HG03439 (cell line): ENCODE measurements at regions not wholly inside any gene's neighbourhood (a gene's known extent, or its start where the extent isn't known, plus 50 kb on each side); places are given as distances from the start of the nearest gene placed in this dataset.
A peak's percentile ranks its signal among the peaks of the same experiment; 100 is the strongest.
"Not testable (repeated sequence)": the region's sequence is repeated elsewhere in the genome, so short reads cannot be mapped to it uniquely, and the experiment has no call there.

Source experiments
- ATAC-seq: cut with Tn5 transposase; IDR thresholded peaks from one replicate; pipeline ENCODE4 v1.9.1; 2021; ENCODE audit warnings: mild to moderate bottlenecking, moderate library complexity; ENCODE audit not compliant: unreplicated experiment

DNA sequence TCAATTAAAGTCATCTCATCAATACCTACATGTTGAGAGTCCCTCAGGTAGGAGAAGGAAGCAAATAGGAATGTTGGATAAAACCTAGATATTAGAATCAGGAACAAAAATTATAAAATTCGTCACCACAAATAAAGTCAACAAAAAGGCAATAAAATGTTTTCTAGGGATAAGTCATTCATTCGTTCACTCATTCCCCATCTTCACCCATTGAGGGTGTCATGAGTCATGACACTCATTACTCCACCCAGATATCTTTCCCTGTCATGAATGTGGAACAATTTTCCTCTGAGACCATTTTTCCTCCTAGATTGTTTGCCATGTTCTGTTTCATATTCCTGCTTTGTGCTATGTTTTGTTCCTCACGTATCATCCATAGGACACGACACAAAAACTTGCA, 50.9 kb upstream of the OLIG3 start:
- no peak for ATAC-seq

DNA sequence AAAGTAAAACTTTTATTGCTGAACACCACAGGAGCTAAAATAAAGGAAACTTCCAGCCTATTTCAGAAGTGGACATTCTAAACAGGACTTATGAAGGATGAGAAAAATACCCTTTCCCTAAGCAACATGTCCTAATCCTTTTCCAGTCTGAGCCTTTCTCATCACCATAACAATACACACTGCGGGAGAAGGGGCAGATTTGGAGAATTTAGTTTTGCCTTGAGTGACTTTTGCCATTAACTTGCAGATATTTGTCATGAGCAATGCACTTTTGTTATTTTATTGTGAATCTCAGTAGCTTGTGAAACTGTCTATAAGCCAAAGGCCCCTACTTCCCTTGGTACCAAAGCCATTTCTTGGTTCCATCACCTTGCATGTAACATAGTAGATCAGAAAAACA, 53.0 kb upstream of the OLIG3 start:
- ATAC-seq: no peak

DNA sequence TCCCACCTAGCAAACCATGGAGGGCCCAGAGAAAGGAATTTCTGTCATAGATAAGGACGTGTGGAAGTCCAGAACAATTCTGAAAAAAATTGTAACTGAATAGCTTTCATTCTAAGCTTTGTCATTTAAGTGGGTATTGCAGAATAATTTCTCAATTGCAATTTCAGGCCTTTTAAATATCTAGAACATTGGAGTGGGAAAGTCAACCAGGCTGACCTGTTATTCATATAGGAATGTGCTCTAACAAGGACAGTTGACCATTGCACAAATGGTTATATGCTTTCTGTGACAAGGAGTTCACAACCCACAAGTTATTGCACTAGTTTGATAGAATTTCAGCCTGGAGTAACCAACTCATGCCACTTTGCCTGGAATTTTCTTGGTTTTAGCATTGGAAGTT, 53.4 kb upstream of the OLIG3 start:
- ATAC-seq: no peak

DNA sequence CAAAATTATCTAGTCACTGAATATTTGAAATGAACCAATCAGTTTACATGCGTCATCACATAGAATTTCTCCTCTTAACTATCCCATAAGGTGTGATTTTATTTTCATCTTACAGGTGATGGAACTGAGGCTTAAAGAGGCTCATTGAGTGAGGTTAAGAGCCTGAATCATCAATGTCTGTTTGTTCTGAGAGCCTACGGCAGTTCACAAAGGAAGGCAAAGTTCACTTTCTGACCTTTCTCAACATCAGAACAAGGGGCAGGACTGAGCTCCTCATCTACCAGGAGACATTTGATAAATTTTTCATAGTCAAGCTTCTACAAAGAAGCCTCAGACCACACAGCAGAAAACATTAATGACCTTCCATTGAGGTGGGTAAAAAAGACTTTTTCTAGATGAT, 54.9 kb upstream of the OLIG3 start:
- no peak for ATAC-seq

DNA sequence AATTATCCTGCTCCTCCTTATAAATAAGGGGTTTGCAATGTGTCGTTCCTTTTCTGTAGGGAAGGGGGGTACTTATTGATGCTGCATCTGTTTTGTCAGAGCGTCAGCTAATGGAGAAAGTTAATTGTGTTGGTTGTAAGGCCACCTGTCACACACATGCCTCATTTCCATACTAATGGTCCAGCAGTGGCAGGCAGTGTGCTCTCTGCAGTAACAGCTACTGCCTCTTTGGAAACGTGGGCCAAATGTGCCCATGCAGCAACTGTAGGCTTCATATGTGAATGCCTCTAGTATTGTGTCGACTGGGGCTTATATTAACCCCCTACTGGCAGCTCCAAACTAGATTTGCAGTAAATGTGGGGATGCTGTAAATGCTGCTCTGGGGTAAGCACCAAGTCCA, 56.3 kb upstream of the OLIG3 start:
- ATAC-seq: no peak

DNA sequence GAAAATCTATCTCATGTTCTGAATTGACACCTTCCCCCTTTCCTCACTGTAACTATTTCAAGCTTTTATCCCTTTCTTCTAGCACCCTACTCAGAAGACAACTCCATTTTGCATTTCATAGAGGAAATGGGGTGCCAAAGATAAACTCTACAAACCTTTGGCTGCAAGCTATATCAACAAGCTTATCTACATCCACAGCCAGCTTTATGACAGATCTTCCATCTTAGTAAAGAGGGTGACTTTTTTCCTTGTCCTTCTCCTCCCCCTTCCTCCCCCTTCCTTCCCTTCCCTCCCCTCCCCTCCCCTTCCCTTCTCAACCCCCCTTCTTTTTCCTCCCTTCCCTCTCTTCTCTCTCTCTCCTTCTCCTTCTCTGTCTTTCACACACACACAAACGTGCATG, 58.0 kb upstream of the OLIG3 start:
- ATAC-seq: no peak

DNA sequence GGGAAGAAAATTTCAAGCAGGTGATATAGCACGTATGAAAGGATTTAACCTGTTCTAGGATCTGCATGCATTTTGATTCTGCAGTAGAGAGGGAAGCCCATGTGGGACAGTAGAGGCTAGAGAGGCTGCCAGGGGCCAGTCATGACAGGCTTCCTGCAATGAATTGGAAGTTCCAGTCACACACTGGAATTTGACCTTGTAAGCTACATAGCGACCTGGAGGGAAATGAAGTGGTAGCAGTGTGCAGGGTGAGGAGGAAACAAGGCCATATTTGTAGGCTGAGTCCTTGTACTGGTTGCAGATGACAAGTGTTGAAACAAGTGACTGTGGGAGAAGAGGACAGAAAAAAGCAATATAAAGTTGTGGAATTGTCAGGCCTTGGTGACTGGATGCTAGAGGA, 58.6 kb upstream of the OLIG3 start:
- no peak for ATAC-seq

DNA sequence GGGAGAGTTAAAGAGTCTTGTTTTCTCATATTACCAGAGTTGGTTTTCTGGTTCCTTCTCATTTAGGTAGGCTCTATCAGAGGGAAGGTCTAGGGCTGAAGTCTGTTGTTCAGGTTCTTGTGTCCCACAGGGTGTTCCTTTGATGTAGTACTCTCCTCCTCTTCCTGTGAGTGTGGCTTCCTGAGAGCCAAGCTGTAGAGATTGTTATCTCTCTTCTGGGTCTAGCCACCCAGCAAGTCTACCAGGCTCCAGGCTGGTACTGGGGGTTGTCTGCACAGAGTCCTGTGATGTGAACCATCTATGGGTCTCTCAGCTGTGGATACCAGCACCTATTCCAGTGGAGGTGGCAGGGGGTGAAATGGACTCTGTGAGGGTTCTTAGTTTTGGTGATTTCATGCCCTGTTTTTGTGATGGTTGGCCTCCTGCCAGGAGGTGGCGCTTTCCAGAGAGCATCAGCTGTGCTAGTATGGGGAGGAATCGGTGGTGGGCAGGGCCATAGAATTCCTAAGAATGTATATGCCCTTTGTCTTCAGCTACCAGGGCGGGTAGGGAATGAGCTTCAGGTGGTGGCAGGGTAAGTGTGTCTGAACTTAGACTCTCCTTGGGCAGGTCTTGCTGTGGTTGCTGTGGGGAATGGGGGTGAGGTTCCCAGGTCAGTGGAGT, 65.5 kb upstream of the OLIG3 start:
- ATAC-seq: not testable (repeated sequence)

DNA sequence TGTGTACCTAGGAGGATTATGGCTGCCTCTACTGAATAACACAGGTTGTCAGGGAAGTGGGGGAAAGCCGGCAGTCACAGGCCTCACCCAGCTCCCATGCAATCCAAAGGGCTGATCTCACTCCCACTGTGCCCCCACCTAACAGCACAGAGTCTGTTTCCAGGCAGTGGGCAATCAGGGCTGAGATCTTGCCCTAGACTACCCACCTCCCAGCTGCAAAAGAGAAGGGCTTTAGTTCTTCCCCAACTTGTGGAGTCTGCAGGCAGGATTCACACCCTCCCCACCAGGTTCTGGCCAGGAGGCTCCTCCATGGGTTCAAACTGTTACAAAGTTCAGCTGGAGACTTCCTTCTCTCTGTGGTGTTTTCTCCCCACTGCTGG, 66.0 kb upstream of the OLIG3 start:
- no peak for ATAC-seq

DNA sequence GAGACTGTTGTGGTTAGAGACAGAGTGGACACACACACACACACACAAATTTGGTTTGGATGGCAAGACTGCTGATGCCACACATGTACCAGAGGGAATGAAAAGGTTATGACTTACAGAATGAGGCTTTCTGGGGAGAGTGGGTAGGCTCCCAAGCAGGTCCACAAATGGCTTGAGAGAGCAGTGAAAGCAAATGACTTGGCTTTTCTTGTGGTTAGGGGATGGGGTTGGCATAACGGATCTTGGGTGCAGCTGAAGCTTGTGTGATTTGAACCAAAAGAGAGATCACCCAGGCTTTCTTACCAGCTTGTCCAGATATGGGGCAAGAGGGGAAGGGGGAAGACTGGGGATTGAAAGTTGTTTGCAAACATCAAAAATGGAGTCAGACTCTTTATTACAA, 73.9 kb upstream of the OLIG3 start:
- no peak for ATAC-seq

DNA sequence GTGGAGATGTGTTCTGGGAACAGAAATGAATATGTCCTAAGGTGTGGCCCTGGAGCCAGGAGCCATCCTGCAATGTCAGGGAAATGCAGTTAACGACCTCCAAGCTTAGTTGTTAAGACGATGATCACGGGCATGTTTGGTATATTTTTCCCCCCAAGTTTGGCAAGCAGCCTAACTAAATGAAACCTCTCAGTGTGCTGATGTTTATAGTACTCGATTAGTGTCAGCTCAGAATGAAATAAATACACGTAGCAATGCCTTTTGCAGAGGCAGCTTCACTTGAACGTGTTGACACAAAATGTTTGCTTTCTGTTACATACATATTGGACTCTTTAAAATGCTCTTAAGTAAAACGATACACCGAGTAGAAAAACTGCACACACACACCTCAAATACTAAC, 76.2 kb upstream of the OLIG3 start:
- ATAC-seq: no peak

DNA sequence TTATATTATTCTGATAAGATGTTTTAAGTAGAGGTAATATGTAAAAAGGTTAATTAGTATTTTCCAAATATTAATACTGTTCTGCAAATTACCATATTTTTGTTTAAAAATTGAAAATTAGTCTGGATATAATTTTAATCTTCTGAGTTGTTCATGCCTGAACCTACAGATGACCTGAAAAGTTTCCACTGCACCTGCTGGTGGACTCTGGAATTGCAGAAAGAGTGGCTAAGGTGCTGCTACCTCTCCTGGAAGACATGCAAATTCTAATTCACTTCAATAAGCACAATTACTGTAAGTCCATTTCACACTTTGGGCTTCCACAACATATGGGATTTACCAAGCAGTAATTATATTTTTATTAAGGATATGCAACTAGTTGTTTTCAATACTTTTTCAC, 77.7 kb upstream of the OLIG3 start:
- ATAC-seq: peak; percentile 58

DNA sequence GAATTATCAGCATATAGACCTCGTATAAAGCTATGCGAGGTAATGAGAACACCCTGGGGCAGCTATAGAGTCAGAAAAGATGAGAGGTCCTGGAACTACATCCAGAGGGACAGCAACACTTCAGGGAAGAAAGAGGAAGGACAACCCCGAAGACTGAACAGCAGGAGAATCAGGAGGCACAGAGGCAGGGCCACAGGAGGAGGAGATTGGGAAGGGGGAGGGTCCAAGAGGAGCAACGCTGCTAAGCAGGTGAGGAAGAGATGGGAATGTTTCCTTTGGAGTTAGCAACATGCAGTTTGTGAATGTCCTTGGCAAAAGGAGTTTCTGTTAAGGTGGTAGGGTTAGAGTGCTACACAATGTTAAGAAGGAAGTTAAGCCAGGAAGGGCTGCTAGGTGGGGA, 79.5 kb upstream of the OLIG3 start:
- ATAC-seq: no peak

DNA sequence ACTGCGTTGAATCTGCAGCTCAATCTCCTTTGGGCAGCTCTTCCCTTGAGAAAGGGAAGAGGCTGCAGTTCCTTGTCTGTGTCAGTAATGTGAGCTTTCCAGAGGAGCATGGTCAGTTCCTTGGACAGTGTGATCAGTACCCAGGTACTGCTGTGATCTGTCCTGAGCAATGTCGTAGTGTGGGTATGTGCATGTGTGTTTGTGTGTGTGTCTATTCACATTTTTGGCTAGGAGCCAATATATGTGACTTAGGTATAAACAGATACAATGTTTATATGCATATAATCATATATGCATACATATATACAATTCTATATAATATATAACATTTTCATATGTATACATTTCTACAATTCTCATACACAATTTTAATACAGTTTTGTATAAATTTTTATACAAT, 85.4 kb upstream of the OLIG3 start:
- ATAC-seq: no peak

DNA sequence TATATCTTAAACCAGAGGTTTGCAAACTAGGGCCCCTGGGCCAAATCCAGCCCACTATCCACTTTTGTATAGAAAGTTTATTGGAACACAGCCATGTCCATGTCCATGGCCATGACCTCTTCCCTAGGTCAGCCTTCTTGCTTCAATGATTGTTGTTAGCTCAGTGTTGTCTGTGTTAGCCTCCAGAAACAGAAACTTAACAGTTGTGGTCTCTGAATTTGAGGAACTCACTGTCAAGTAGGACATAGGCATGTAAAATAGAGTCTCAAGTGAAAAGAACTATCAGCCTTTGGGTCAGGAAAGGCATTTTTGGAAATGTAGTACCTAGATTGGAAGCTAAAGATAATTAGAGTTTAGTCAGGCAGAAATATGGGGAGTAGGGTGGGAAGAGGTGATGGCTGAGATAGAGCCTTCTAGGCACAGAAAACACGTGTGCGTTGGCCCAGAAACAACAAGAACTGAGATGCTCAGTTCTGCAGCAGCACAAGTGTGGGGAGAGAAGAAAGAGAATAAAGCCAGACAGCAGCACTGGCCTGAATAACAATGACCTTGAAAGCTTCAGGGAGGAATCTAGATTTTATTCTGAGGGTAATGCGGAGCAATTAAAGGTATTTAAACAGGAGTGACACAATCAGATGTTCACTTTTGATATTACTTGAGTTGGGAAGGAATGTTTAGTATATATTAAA, 87.0 kb upstream of the OLIG3 start:
- ATAC-seq: no peak

DNA sequence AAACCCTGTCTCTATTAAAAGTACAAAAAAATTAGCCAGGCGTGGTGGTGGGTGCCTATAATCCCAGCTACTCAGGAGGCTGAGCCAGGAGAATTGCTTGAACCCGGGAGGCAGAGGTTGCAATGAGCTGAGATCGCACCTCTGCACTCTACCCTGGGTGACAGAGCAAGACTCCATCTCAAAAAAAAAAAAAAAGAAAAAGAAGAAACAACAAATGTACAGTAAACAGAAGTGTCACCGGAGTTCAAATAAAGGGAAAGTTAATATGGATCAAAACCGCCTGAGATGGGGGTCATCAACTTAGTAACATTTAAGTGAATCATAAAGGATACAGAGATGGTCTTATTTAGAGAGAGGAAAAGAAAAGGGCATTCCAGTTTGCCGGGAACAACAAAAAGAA, 89.3 kb upstream of the OLIG3 start:
- ATAC-seq: not testable (repeated sequence)

DNA sequence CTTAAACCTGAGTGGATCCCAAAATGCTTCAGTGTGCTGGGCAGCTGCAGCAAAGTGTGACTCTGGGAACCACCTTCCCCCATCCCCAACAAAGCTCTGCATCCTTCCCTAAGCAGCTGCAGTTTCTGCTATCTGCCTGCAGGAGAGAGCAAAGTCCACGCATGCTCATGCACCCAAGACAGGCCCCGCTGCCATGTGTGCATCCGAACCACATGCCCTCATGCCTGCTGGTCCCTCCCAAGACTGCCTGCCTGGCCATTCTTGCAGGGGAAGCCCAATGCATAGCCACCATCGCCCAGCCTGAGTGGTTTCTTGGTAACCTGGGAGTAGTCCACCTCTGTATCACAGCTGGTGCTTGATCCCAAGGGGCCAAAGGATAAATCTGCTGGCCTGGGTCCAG, 94.3 kb upstream of the OLIG3 start:
- no peak for ATAC-seq

DNA sequence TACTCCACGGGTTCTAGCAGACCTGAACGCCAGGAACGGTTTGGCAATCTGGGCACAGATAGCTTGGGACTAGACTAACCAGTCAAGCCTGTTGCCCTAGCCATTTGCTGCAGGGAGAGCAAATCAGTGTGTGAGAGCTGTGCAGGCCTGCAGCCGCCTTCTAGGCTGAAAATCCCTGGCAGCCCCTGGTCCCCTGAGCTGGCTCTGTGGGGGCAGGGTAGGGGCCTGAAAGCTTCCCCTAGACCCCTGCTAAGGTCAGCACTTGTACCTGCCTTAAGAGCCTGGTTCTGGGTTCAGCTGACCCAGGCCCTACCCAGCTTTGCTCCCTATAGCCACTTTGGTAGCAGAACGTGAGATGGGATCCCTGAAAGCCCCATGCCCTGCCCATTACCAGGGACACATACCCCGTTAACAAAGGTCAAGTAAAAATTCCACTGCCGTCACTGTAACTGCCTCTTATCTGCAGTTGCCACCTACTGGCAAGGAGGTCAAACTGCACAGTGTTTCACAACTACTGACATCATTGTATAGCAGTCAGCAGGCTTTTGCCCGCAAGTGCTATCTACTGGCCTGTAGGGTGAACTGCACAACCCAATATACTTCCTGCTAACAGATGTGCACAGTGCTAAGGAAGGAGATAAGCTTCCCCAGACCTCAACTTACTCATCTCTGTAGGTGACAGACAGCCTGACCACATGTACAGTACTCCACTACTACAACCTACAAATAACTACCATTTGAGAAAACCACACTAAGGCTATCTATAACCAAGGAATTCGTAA, 95.1 kb upstream of the OLIG3 start:
- peak; percentile 99 for ATAC-seq

DNA sequence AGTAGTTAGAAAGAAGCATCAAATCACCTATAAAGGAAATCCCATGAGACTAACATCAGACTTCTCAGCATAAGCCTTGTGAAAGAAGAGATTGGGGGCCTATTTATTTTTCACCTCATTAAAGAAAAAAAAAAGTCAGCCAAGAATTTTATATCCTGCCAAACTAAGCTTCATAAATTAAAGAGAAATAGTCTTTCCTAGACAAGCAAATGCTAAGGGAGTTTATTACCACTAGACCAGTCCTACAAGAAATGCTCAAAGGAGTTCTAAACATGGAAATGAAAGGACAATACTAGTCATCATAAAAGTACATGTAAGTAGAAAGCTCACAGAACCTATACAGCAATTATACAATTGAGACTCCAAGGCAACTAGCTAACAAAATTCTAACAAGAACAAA, 96.5 kb upstream of the OLIG3 start:
- no peak for ATAC-seq

DNA sequence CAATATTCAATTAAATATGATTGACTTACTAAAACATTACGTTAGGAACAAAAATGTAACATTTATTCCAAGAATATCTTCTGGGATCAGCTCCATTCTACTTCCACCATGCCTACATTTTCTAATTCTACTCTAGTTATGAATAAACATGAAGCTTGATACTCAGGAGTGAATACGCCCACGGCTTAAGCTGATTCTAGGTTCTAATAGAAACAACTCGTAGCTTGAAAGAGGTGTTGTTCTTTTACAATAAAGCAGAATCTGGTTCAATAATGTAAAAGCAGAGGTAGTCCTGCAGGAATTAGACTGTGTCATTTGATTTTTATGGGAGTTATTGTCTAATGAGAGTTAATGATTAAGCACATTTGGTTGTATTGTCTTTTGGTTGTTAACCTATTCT, 107.3 kb upstream of the OLIG3 start:
- ATAC-seq: no peak

DNA sequence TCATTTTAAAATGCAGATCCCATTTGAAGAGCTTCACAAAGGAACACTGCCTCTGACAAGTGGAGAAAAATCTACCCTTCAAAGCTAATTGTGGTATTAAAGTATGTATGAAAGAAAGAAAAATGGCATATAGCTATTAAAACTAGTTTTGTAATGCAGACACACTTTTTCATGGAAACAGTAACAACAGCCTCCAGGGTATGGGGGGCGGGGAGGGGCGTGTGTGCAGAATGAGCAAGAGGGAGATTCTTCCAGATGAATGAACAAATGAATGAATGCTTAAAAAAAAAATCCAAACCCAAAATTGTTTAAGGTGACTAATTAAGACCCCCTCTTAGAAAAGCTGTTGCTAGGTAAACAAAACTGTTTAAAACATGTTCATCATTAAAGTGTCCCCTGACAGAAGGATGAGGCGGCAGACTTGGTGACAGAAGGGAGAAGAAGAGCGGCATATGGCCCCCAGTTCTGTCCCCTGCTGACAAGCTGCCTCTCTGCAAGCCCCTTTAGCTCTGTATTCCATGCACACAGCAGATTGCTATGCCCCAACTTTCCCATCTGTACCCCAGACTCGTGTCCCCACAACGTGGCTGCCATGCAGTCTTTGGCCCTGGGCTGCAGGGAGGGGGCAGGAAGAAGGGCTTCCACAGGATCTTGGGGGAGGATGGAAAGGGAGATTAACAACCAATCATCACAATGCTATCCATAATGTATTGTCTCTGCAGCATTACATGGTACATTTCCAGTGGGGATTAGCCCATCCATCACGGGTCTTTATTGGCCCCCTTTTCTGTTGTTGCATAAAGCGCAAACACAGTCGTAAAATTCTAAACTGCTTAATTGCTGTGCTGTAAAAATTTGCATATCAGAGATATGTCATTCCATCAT, 108.4 kb upstream of the OLIG3 start:
- no peak for ATAC-seq
